CD8-positive, alpha-beta memory T cell (primary cell): ENCODE measurements at regions not wholly inside any gene's neighbourhood (a gene's known extent, or its start where the extent isn't known, plus 50 kb on each side); places are given as distances from the start of the nearest gene placed in this dataset.
A peak's percentile ranks its signal among the peaks of the same experiment; 100 is the strongest.
"Not testable (repeated sequence)": the region's sequence is repeated elsewhere in the genome, so short reads cannot be mapped to it uniquely, and the experiment has no call there.

Experiments used
- CTCF ChIA-PET: fragments of 350-600 bp; sonication (Branson Sonifier 250); formaldehyde crosslinking; loops from one replicate; lab custom pipeline; 2021; ENCODE audit warnings: antibody characterized with exemption; lab: Charles Lee
- POLR2A ChIA-PET: fragments of 350-600 bp; sonication (Branson Sonifier 250); formaldehyde crosslinking; loops from one replicate; lab custom pipeline; 2021; ENCODE audit warnings: antibody characterized with exemption; lab: Charles Lee
- DNase-seq, 5 donors: peaks; one replicate each; pipeline versions ENCODE4 v3.0.0 to v3.0.0-alpha.2; 2020 to 2022; ENCODE audit warnings: mixed read lengths in 1 of 5
- H3K27ac ChIP-seq: one replicate; pipeline ENCODE4 v1.7.0; 2013; ENCODE audit warnings: low read depth, mild to moderate bottlenecking, low read length, moderate library complexity
- H3K27me3 ChIP-seq: 2 replicates; pipeline ENCODE4 v1.7.0; 2013; ENCODE audit warnings: low read length, mild to moderate bottlenecking; ENCODE audit not compliant: insufficient read depth, poor library complexity, severe bottlenecking
- H3K36me3 ChIP-seq: 2 replicates; pipeline ENCODE4 v1.7.0; 2013; ENCODE audit warnings: mild to moderate bottlenecking, low read length, moderate library complexity; ENCODE audit not compliant: insufficient read depth
- H3K4me1 ChIP-seq: 2 replicates; pipeline ENCODE4 v1.7.0; 2013; ENCODE audit warnings: mild to moderate bottlenecking, low read length, moderate library complexity; ENCODE audit not compliant: insufficient read depth
- H3K4me3 ChIP-seq: 2 replicates; pipeline ENCODE4 v1.7.0; 2013; ENCODE audit warnings: mild to moderate bottlenecking, low read length
- H3K9me3 ChIP-seq: 2 replicates; pipeline ENCODE4 v1.7.0; 2013; ENCODE audit warnings: mild to moderate bottlenecking, low read length
- H3K27ac Mint-ChIP-seq, 8 donors: one replicate each; pipeline ENCODE4 v1.8.0; 2020 to 2021; ENCODE audit warnings: mixed read lengths in 8 of 8, mild to moderate bottlenecking in 6 of 8, inconsistent platforms in 3 of 8, moderate library complexity in 3 of 8
- H3K27me3 Mint-ChIP-seq, 2 donors: one replicate each; pipeline ENCODE4 v1.8.0; 2020 to 2021; ENCODE audit warnings: mixed read lengths in 2 of 2, mild to moderate bottlenecking in 1 of 2, moderate library complexity in 1 of 2
- H3K36me3 Mint-ChIP-seq, 3 donors: one replicate each; pipeline ENCODE4 v1.8.0; 2020 to 2021; ENCODE audit warnings: mixed read lengths in 3 of 3, inconsistent platforms in 1 of 3, mild to moderate bottlenecking in 1 of 3
- H3K4me1 Mint-ChIP-seq, 3 donors: one replicate each; pipeline ENCODE4 v1.8.0; 2020 to 2021; ENCODE audit warnings: mixed read lengths in 3 of 3, inconsistent platforms in 1 of 3, mild to moderate bottlenecking in 1 of 3
- H3K4me3 Mint-ChIP-seq, 7 donors: one replicate each; pipeline ENCODE4 v1.8.0; 2020 to 2021; ENCODE audit warnings: mixed read lengths in 7 of 7, mild to moderate bottlenecking in 6 of 7, moderate library complexity in 4 of 7, inconsistent platforms in 2 of 7
- H3K9me3 Mint-ChIP-seq, 5 donors: one replicate each; pipeline ENCODE4 v1.8.0; 2020 to 2022; ENCODE audit warnings: mixed read lengths in 5 of 5, mild to moderate bottlenecking in 3 of 5, moderate library complexity in 2 of 5, inconsistent platforms in 1 of 5

DNA sequence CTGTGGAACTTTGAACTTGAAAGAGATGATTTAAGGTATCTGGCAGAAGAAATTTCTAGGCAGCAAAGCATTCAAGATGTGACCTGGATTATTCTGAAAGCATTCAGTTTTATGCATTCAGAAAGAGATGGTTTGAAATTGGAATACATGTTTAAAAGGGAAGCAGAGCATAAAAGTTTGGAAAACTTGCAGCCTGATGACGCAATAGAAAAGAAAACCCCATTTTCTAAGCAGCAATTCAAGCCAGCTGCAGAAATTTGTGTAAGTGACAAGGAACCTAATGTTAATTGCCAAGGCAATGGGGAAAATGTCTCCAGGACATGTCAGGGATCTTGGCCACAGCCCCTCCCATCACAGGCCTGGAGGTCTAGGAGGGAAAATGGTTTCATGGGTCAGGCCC is 354.0 kb downstream of the ZNF326 start:
- POLR2A ChIA-PET: no interaction called here
- CTCF ChIA-PET: no interaction called here
- Histone ChIP-seq H3K4me1 (no peaks in the 10 kb centered on the region), H3K27me3 (no peaks in the 10 kb centered on the region), H3K4me3 (no peak overlapping the region), H3K9me3 (no peaks in the 10 kb centered on the region), H3K27ac (no peak overlapping the region), H3K36me3 (no peaks in the 10 kb centered on the region)
- Mint-ChIP-seq H3K9me3 (peaks cover 7 to 15% (median 10%) of the 10 kb centered on the region in 5 donors), H3K36me3 (no peaks in the 10 kb centered on the region), H3K4me3 (no peak overlapping the region), H3K4me1 (no peaks in the 10 kb centered on the region), H3K27ac (no peak overlapping the region), H3K27me3 (no peaks in the 10 kb centered on the region)
- no peak for DNase-seq

- H3K36me3 Mint-ChIP-seq, H3K4me1 ChIP-seq, H3K27me3 ChIP-seq, CTCF ChIA-PET, H3K27me3 Mint-ChIP-seq, H3K9me3 ChIP-seq, H3K4me3 Mint-ChIP-seq, DNase-seq, H3K36me3 ChIP-seq, POLR2A ChIA-PET, H3K4me3 ChIP-seq, H3K4me1 Mint-ChIP-seq, H3K27ac Mint-ChIP-seq, H3K27ac ChIP-seq: not testable (repeated sequence)
- peaks cover 7 to 15% (median 10%) of the 10 kb centered on the region in 5 donors for H3K9me3 Mint-ChIP-seq
These were observed 353.5 kb downstream of the ZNF326 start for GRCh38 chr1:90348459-90348858.

DNA sequence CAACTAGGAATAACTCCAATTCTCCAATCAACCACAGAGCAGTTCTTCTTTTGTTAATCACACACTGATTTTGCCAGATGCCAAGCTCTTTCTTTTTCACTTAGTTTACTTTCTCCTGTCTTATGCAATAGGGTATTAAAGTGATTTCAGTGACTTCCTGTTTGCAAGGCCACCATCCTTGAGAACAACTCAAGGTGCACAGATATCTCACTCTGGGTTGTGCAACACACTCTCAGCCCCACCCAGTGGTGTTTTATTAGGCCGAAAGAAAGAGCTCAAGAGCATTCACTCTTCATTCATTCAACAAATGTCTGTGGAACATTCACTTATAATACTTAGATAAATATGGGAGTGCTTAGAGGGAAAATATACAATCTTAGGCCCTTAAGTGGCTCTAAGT is 352.5 kb downstream of the ZNF326 start:
- no peak for DNase-seq
- Histone ChIP-seq H3K36me3 (no peaks in the 10 kb centered on the region), H3K27me3 (no peaks in the 10 kb centered on the region), H3K27ac (no peak overlapping the region), H3K4me3 (no peak overlapping the region), H3K4me1 (no peaks in the 10 kb centered on the region), H3K9me3 (no peaks in the 10 kb centered on the region)
- POLR2A ChIA-PET: no interaction called here
- H3K9me3 Mint-ChIP-seq: peaks cover 7 to 15% (median 10%) of the 10 kb centered on the region in 5 donors
- no peaks in the 10 kb centered on the region for H3K27me3 Mint-ChIP-seq
- CTCF ChIA-PET: no interaction called here
- no peak overlapping the region for H3K4me3 Mint-ChIP-seq
- no peaks in the 10 kb centered on the region for H3K36me3 Mint-ChIP-seq
- no peaks in the 10 kb centered on the region for H3K4me1 Mint-ChIP-seq
- no peak overlapping the region for H3K27ac Mint-ChIP-seq

- Mint-ChIP-seq H3K36me3 (no peaks in the 10 kb centered on the region), H3K27me3 (no peaks in the 10 kb centered on the region), H3K4me1 (no peaks in the 10 kb centered on the region), H3K9me3 (peaks cover 7 to 15% (median 10%) of the 10 kb centered on the region in 5 donors), H3K4me3 (no peak overlapping the region), H3K27ac (no peak overlapping the region)
- H3K9me3 ChIP-seq: no peaks in the 10 kb centered on the region
- H3K4me3 ChIP-seq: no peak overlapping the region
- ChIA-PET POLR2A (no interaction called here), CTCF (no interaction called here)
- DNase-seq: no peak
- no peaks in the 10 kb centered on the region for H3K4me1 ChIP-seq
- H3K27me3 ChIP-seq: no peaks in the 10 kb centered on the region
- no peak overlapping the region for H3K27ac ChIP-seq
- no peaks in the 10 kb centered on the region for H3K36me3 ChIP-seq
These were observed 351.8 kb downstream of the ZNF326 start for GRCh38 chr1:90346757-90347156.

- H3K4me3 Mint-ChIP-seq: no peak overlapping the region
- CTCF ChIA-PET: no interaction called here
- Histone ChIP-seq H3K4me1 (no peaks in the 10 kb centered on the region), H3K4me3 (no peak overlapping the region), H3K9me3 (no peaks in the 10 kb centered on the region), H3K27me3 (no peaks in the 10 kb centered on the region), H3K27ac (no peak overlapping the region), H3K36me3 (no peaks in the 10 kb centered on the region)
- H3K27ac Mint-ChIP-seq: no peak overlapping the region
- no peaks in the 10 kb centered on the region for H3K27me3 Mint-ChIP-seq
- H3K9me3 Mint-ChIP-seq: peaks cover 7 to 15% (median 10%) of the 10 kb centered on the region in 5 donors
- POLR2A ChIA-PET: no interaction called here
- no peaks in the 10 kb centered on the region for H3K36me3 Mint-ChIP-seq
- no peak for DNase-seq
- no peaks in the 10 kb centered on the region for H3K4me1 Mint-ChIP-seq
These were observed 351.4 kb downstream of the ZNF326 start for GRCh38 chr1:90346349-90346748.

DNA sequence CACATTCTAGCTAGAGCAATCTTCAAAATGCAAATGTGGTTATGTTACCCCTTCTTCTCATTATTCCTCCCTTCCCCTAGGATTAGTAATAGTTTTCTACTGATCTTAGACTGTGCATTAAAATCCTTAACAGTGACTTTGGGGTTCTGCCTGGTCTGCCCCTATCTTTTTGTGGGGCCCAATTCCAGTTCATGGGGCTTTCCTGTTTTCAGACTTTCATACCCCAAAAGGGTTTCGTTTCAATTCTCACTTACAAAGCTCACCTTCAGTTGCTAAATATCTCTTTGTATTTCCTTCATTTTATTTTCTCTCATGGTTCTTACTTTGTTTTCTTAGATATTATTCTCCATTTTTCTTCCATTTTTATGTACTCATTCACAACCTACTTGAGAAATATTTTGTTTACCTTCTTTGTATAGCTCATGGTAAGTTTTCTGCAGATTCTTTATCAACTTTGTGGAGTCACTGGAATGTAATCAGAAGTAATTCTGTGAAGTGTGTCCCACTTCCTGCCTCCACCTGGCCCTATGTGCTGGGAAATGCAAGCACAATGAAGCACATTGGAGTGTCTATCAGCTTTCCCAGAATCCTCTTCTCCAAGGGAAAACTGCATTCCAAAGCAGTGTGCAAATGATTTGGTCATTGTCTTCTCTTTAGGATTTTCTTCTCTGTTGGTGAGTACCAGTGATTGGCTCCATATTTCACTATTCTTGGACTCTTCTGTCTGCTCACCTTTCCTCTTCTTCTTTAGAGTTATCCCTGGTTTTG is 350.2 kb downstream of the ZNF326 start:
- H3K27me3 Mint-ChIP-seq: no peaks in the 10 kb centered on the region
- Histone ChIP-seq H3K4me1 (peaks cover 3% of the 10 kb centered on the region), H3K9me3 (no peaks in the 10 kb centered on the region), H3K27me3 (no peaks in the 10 kb centered on the region), H3K36me3 (no peaks in the 10 kb centered on the region), H3K4me3 (no peak overlapping the region), H3K27ac (no peak overlapping the region)
- no peaks in the 10 kb centered on the region for H3K36me3 Mint-ChIP-seq
- no peak overlapping the region for H3K4me3 Mint-ChIP-seq
- ChIA-PET POLR2A (no interaction called here), CTCF (interaction anchor here (0.8 kb wide), 1 partner anchor 10 kb away, joined by 3 read pairs; no protein-coding TSS in a partner anchor)
- no peak for DNase-seq
- peaks cover 5 to 13% (median 10%) of the 10 kb centered on the region in 5 donors for H3K9me3 Mint-ChIP-seq
- peaks cover 6 to 7% (median 6%) of the 10 kb centered on the region in 3 donors for H3K4me1 Mint-ChIP-seq
- peak overlapping the region in 1 of 8 donors; percentile 25 for H3K27ac Mint-ChIP-seq

- H3K27me3 Mint-ChIP-seq: peaks cover under 1 to 1% of the 10 kb centered on the region in 2 donors
- peaks cover 0 to 2% (median 0%) of the 10 kb centered on the region in 5 donors for H3K9me3 Mint-ChIP-seq
- no peak overlapping the region for H3K27ac Mint-ChIP-seq
- no peaks in the 10 kb centered on the region for H3K36me3 Mint-ChIP-seq
- CTCF ChIA-PET: no interaction called here
- POLR2A ChIA-PET: no interaction called here
- Histone ChIP-seq H3K4me1 (peaks cover 3% of the 10 kb centered on the region), H3K27me3 (no peaks in the 10 kb centered on the region), H3K4me3 (no peak overlapping the region), H3K36me3 (no peaks in the 10 kb centered on the region), H3K9me3 (no peaks in the 10 kb centered on the region), H3K27ac (no peak overlapping the region)
- DNase-seq: no peak
- H3K4me1 Mint-ChIP-seq: peaks cover 6 to 18% (median 7%) of the 10 kb centered on the region in 3 donors
- no peak overlapping the region for H3K4me3 Mint-ChIP-seq
These were observed 346.6 kb downstream of the ZNF326 start for GRCh38 chr1:90341516-90341915.

- CTCF ChIA-PET: no interaction called here
- Mint-ChIP-seq H3K4me1 (peaks cover 6 to 18% (median 7%) of the 10 kb centered on the region in 3 donors), H3K4me3 (no peak overlapping the region), H3K9me3 (peaks cover 0 to 2% (median 0%) of the 10 kb centered on the region in 5 donors), H3K27ac (peak overlapping the region in 1 of 8 donors; percentile 15), H3K36me3 (no peaks in the 10 kb centered on the region), H3K27me3 (peaks cover 1 to 9% of the 10 kb centered on the region in 2 donors)
- H3K27ac ChIP-seq: no peak overlapping the region
- no peaks in the 10 kb centered on the region for H3K9me3 ChIP-seq
- DNase-seq: no peak
- H3K4me3 ChIP-seq: no peak overlapping the region
- no peaks in the 10 kb centered on the region for H3K27me3 ChIP-seq
- POLR2A ChIA-PET: no interaction called here
- peaks cover 3% of the 10 kb centered on the region for H3K4me1 ChIP-seq
- no peaks in the 10 kb centered on the region for H3K36me3 ChIP-seq
These were observed 345.7 kb downstream of the ZNF326 start for GRCh38 chr1:90340606-90341005.
